NCI-H1048 (cell line): ENCODE measurements at regions not wholly inside any gene's neighbourhood (a gene's known extent, or its start where the extent isn't known, plus 50 kb on each side); places are given as distances from the start of the nearest gene placed in this dataset.
"Not testable (repeated sequence)": the region's sequence is repeated elsewhere in the genome, so short reads cannot be mapped to it uniquely, and the experiment has no call there.

ENCODE experiments used
- DNase-seq: peaks from one replicate; lab custom pipeline; 2025; lab: John Stamatoyannopoulos, UW

GRCh38 chr7:145919712-145920111, 196.9 kb upstream of the CNTNAP2 start:
- DNase-seq = no peak

GRCh38 chr7:145916776-145917175, 199.8 kb upstream of the CNTNAP2 start:
- DNase-seq = no peak

- DNase-seq = no peak
These were observed 200.9 kb upstream of the CNTNAP2 start for GRCh38 chr7:145915679-145916078.

- DNase-seq = no peak
These were observed 206.5 kb upstream of the CNTNAP2 start for GRCh38 chr7:145909991-145910513.

- no peak for DNase-seq
These were observed 212.9 kb upstream of the CNTNAP2 start for GRCh38 chr7:145903658-145904057.

GRCh38 chr7:145902123-145902522, 214.5 kb upstream of the CNTNAP2 start:
- DNase-seq = no peak

- DNase-seq = no peak
These were observed 216.7 kb upstream of the CNTNAP2 start for GRCh38 chr7:145899938-145900337.

- DNase-seq = no peak
These were observed 222.6 kb upstream of the CNTNAP2 start for GRCh38 chr7:145893925-145894535.

GRCh38 chr7:145884716-145885514, 231.7 kb upstream of the CNTNAP2 start:
- no peak for DNase-seq

- DNase-seq = no peak
These were observed 240.2 kb upstream of the CNTNAP2 start for GRCh38 chr7:145876376-145876775.

GRCh38 chr7:145875267-145875666, 241.3 kb upstream of the CNTNAP2 start:
- no peak for DNase-seq

- no peak for DNase-seq
These were observed 247.7 kb upstream of the CNTNAP2 start for GRCh38 chr7:145868935-145869334.

GRCh38 chr7:145862212-145862611, 254.4 kb upstream of the CNTNAP2 start:
- no peak for DNase-seq

- DNase-seq = no peak
These were observed 255.8 kb upstream of the CNTNAP2 start for GRCh38 chr7:145860809-145861208.

GRCh38 chr7:145850636-145851035, 266.0 kb upstream of the CNTNAP2 start:
- DNase-seq = no peak

- peak; percentile 2 for DNase-seq
These were observed 267.9 kb upstream of the CNTNAP2 start for GRCh38 chr7:145848691-145849090.

- no peak for DNase-seq
These were observed 271.3 kb upstream of the CNTNAP2 start for GRCh38 chr7:145845345-145845744.

GRCh38 chr7:145839814-145840213, 276.8 kb upstream of the CNTNAP2 start:
- DNase-seq = no peak

GRCh38 chr7:145831616-145832206, 284.9 kb upstream of the CNTNAP2 start:
- DNase-seq = no peak

- DNase-seq = no peak
These were observed 298.9 kb upstream of the CNTNAP2 start for GRCh38 chr7:145817687-145818086.

- no peak for DNase-seq
These were observed 304.4 kb upstream of the CNTNAP2 start for GRCh38 chr7:145812218-145812617.

- DNase-seq = not testable (repeated sequence)
These were observed 311.1 kb upstream of the CNTNAP2 start for GRCh38 chr7:145805496-145805895.

- no peak for DNase-seq
These were observed 319.1 kb upstream of the CNTNAP2 start for GRCh38 chr7:145797507-145797906.
